ENCODE measurements at regions not wholly inside any gene's neighbourhood (a gene's known extent, or its start where the extent isn't known, plus 50 kb on each side); places are given as distances from the start of the nearest gene placed in this dataset.

DNA sequence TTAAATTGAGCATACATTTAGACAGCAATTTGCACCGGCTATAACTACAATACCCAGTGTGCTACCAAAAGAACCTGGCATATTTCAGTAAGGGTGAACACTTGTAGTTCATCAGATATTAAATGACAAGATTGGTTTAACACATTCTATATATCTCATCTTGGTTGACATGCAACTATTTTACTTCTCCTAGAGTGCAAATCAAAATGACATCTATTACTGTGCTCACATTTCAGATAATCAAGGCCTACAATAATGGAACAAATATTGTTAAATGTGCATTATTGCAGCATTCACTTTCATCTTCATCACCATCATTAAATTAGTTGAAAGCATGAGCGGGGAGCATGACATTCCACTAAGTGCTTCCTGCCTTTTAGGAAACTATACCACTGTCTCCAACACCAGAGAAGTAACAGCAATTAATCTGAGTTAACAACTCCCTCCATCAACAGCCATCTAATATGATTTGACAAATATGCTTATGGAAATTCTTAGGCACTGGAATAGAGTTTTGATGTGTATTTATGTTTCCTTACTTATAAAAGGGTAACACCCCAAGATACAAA, 209.8 kb upstream of the SLIT2 start:
- TF ChIP-seq CTCF (IDR thresholded peaks at IDR 0.05; ENCODE audit: extremely low read depth in 1 of 2, insufficient read depth in 1 of 2, low read depth in 1 of 2, low read length in 2 of 2): no peak
- no peak for TF ChIP-seq POLR2A (IDR thresholded peaks at IDR 0.05; ENCODE audit: low read depth, low read length)
- no peak for TF ChIP-seq FOS (IDR thresholded peaks at IDR 0.05; ENCODE audit: borderline replicate concordance, insufficient read depth, low read length)
- TF ChIP-seq, protein P1, sequence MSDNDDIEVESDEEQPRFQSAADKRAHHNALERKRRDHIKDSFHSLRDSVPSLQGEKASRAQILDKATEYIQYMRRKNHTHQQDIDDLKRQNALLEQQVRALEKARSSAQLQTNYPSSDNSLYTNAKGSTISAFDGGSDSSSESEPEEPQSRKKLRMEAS (IDR thresholded peaks at IDR 0.05; ENCODE audit: insufficient read depth, insufficient read length): no peak
- TF ChIP-seq GATA2 (IDR thresholded peaks at IDR 0.05; ENCODE audit: insufficient read depth, insufficient read length, low read depth, low read length): no peak
- no peak for TF ChIP-seq POLR2AphosphoS5 (IDR thresholded peaks at IDR 0.05; ENCODE audit: insufficient read depth, low read depth, low read length)
- no peak for TF ChIP-seq JUN (IDR thresholded peaks at IDR 0.05; ENCODE audit: borderline replicate concordance, insufficient read depth, insufficient read length, low read depth)
- TF ChIP-seq EZH2 (IDR thresholded peaks at IDR 0.05; ENCODE audit: borderline replicate concordance, low read depth, low read length, severe bottlenecking): no peak
- no peak for TF ChIP-seq MYC (IDR thresholded peaks at IDR 0.05; ENCODE audit: low read depth, low read length)

All from endothelial cell of umbilical vein (primary cell).